ENCODE measurements at regions not wholly inside any gene's neighbourhood (a gene's known extent, or its start where the extent isn't known, plus 50 kb on each side); places are given as distances from the start of the nearest gene placed in this dataset.

DNA sequence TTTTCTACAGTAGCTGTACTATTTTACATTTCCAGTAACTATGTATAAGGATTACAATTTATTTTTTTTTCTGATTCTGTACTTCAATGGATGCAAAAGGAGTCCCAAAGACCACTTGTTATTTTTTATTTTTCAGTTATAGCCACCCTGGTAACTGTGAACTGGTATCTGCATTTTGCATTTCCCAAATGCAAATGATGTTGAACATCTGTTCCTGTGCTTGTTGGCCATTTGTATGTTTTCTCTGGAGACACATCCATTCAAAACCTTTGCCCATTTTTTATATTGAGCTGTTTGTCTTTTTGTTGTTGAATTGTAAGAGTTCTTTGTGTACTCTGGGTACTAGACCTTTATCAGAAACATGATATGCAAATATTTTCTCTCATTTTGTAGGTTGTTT is 485.6 kb downstream of the LRIG3 start:
- TF ChIP-seq POLR2A (IDR thresholded peaks at IDR 0.05; ENCODE audit: low read length) (no peak), GATA1 (IDR thresholded peaks at IDR 0.05; ENCODE audit: low read depth, low read length) (no peak)

All from erythroblast (primary cell).